HG02840 (cell line): ENCODE measurements at regions not wholly inside any gene's neighbourhood (a gene's known extent, or its start where the extent isn't known, plus 50 kb on each side); places are given as distances from the start of the nearest gene placed in this dataset.
"Not testable (repeated sequence)": the region's sequence is repeated elsewhere in the genome, so short reads cannot be mapped to it uniquely, and the experiment has no call there.

Experiments used
- ATAC-seq: cut with Tn5 transposase; IDR thresholded peaks from one replicate; pipeline ENCODE4 v1.9.1; 2021; ENCODE audit warnings: mild to moderate bottlenecking, moderate library complexity, moderate number of reproducible peaks; ENCODE audit not compliant: unreplicated experiment, low FRiP score

DNA sequence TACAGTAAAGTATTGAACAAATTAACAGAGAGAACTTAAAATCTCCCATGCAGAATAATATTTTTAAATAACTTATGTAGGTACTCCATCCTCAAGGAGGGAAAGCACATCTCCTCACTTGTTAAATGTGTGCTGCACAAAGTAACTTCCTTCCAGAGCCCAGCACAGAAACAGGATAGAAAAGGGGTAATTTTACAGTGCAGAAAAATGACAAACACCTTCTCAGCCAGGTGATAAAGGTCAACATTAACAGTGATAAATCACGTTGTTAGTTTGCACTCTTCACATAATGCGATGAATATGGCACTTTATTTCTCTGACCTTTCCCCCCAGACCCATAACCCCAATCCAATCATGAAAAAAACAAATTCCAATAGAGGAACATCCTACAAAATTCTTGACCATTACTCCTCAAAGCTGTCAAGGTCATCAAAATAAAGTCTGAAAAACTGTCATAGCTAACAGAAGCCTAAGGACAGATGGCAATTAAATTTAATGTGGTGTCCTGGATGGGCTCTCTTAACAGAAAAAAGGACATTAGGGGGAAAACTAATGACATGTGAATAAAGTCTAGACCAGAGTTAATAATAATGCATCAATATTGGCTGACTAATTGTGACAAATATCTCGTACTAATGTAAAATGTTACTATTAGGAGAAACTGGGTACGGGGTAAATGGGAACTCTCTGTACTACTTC is 547.4 kb upstream of the AGA start:
- no peak for ATAC-seq

- no peak for ATAC-seq
Observed at GRCh38 chr4:178003098-178003657, 560.9 kb upstream of the AGA start.

DNA sequence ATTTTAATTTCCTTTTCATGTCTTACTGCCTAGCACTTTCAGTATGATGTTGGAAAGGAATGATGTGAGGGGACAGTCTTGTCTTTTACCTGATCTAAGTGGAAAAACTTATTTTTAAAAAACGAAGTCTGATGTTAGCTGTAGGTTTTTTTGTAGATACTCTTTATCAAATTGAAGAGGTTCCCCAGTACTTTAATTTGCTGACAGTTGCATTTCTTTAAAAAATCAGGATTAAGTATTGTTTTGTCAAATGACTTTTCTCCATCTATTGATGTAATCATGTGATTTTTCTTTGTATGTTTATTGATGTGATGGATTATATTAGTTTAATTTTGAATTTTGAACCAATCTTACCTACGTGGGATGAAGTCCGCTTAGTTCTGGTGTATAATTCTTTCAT is 568.4 kb upstream of the AGA start:
- ATAC-seq, result no peak

DNA sequence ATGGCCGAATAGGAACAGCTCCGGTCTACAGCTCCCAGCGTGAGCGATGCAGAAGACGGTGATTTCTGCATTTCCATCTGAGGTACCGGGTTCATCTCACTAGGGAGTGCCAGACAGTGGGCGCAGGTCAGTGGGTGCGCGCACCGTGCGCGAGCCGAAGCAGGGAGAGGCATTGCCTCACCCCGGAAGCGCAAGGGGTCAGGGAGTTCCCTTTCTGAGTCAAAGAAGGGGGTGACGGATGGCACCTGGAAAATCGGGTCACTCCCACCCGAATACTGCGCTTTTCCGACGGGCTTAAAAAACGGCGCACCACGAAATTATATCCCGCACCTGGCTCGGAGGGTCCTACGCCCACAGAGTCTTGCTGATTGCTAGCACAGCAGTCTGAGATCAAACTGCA is 572.8 kb upstream of the AGA start:
- not testable (repeated sequence) for ATAC-seq

GRCh38 chr4:178026999-178027398 is 584.8 kb upstream of the AGA start:
- ATAC-seq, result no peak

GRCh38 chr4:178027796-178028195 is 585.6 kb upstream of the AGA start:
- ATAC-seq, result no peak

GRCh38 chr4:178028481-178028880 is 586.2 kb upstream of the AGA start:
- no peak for ATAC-seq

DNA sequence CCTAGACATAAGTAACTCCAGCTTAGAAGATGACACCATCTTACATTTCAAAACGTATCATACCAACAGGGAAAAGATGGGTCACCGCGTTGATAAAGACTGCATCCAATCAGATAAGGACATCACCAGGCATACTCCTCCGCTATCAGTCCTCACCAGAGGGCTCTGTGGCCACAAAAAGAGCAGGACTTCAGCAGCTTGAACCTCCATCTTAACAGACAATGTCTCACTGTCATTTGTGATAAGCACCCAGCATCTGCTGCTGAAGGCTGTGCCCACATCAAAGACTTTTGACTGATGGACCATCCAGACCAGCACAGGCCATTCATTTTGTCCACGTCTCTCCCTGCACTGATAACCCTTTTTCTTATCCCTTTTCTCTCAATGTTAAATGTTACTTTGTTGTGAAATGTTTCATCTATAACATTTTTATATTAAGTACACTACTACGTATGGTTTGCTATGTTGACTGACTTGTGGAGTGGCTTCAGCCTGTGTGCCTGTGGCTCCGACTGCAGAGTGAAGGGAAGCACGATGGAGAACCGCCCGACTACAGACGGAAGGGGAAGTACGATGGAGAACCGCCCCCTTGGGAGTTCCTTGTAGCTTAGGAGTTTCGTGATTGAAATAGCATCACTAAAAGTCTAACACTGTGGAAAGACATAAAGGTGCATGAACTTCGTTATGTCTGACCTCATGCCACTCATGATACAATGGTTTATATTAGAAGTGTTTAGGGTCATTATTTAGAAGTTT is 595.4 kb upstream of the AGA start:
- no peak for ATAC-seq

- no peak for ATAC-seq
Observed at GRCh38 chr4:178056996-178057395, 614.8 kb upstream of the AGA start.

DNA sequence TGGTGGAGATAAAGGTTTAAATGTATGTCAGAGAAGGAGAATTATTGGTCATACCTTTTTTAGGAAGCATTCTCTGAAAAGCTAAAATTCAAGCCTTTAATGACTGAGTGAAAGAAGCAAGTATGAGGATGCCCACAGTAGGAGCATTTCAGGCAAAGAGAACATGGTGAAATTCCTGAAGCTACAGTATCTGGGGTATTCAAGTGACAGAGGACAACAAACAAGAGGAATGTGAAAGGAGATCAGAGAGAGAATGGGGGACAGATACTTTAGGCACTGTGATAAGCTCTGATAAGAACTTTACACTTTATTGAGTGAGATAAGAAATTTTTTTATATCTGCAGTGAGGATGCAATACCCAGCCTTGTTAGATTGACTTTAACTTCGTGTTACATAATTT is 621.3 kb upstream of the AGA start:
- no peak for ATAC-seq

DNA sequence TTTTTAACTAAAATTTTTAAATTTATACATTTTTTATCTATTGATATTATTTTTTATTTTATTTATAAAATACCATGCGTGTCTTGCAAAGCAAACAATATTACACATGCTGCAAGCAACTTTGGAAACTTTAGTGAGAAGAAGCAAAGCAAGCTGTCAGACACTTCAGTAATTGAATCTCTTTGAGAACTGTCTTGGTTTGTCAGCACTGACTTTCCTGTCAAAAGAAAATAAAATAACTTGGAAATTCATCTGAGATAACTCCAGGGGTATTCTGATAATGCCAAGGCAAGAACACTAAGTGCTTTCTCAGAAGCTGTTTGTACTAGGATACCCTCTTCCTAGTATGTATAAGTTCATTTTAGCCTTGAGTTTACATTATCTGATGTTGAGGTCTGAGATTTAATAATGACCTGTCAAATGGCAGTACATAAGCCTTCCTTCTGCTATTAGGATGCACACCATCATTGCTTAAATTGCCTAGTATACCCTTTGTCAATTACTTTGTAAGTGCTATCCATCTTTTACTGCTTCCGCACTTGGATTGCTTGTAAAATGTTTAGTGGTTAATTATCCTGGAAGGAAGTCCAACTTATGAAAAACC is 624.2 kb upstream of the AGA start:
- no peak for ATAC-seq

DNA sequence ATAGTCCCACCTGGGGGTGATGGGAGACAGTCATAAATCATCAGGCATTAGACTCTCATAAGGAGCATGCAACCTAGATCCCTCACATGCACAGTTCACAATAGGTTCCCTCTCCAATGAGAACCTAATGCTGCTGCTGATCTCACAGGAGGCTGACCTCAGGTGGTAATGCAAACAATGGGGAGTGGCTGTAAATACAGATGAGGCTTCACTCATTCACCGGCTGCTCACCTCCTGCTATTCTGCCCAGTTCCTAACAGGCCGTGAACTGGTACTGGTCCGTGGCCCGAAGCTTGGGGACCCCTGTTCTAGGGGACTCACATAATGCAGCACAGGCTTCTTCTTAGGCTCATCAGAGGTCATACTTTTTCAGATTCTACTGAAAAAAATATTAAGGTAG is 625.9 kb upstream of the AGA start:
- ATAC-seq, result no peak

DNA sequence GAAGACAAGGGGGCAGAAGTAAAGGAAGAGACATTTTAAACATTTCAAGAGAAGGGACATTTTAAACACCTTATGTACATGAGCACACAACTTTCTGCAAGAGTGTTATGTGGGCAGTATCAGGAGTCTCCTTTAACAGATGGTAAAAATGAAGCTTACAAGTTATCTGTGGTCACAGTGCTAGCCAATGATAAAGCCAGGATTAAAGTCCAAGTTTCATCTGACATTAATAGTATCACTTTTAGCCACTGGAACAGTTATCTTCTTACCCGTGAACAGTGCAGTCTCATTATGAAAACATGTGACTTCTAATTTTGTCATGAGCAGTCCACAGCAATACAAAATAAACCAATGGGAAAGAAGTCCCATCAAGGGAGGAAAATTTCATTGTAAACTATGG is 627.9 kb upstream of the AGA start:
- ATAC-seq, result no peak

DNA sequence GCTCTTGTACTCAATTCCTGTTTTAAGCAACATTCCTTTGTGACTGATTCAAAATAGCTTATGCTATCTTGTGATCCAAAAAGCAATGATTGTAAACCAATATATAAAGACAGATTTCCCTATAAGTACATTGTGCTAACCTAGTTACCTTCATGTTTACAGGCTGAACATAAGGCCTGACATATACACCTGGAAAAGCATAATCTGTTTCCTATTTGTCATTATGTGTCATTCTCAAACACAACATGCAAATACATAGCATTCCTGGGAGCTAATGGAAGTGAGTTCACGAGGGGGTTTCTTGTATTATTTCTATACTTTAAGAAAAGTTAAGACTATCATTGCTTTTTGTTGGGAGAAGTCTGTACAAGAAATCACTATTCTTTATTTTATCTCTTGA is 638.1 kb upstream of the AGA start:
- ATAC-seq, result no peak

- no peak for ATAC-seq
Observed at GRCh38 chr4:178081176-178081575, 638.9 kb upstream of the AGA start.

GRCh38 chr4:178081896-178082295 is 639.7 kb upstream of the AGA start:
- ATAC-seq, result no peak

- no peak for ATAC-seq
Observed at GRCh38 chr4:178082906-178083305, 640.7 kb upstream of the AGA start.

DNA sequence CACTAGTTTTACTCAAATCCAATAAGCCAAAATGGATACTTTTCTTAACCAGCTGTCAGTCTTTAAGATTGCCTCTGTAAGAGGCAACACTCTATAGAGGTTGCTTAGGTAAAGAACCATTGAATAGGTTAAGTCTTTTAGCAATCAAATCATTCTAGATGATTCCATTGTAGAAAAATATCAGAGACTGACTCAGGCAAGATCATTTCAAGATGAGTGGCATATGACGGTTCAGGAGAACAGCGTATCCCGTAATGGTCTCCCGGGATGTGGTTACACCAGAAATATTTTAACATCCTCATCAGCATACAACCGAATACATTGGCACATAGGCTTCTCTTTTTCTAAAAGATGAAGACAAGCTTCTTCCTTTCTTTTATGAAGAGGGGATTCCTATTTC is 641.7 kb upstream of the AGA start:
- ATAC-seq, result no peak

GRCh38 chr4:178086320-178086719 is 644.1 kb upstream of the AGA start:
- ATAC-seq, result no peak

DNA sequence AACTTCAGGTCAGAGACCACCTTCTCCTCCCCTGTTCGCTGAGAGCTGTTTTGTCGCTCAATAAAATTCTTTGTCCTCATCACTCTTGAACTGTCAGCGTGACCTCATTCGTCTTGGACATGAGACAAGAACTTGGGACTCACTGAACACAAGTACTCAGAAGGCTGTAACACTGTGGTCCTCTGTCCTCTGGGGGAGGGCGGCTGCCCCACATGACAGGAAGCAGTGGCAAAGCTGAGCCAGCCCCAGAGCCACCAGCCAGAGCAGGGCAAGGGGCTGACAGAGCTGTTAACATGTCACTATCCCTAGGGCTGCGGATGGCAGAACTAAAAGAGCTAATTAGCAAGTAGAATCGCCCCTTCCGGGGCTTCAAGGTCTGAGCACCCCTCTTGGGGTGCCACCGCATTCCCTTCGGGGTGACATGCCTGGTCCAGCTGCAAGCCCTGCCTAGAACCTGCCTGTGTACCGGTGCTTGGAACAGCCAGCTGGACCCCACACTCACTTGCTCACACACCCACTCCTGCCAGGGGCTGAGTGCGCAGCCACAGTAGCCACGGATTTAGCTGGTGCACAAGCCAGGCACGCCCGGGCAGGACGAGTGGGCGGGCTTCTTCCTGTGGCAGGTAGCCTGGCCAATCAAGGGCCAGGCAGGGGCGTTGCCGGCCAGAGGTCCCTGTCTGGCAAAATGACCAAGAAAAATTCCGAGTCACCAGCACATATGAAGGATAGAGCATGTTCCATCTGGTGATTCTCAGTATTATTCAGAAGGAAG is 648.6 kb upstream of the AGA start:
- no peak for ATAC-seq

- ATAC-seq, result no peak
Observed at GRCh38 chr4:178102139-178102538, 659.9 kb upstream of the AGA start.
